ENCODE measurements at regions not wholly inside any gene's neighbourhood (a gene's known extent, or its start where the extent isn't known, plus 50 kb on each side); places are given as distances from the start of the nearest gene placed in this dataset.

- Histone ChIP-seq H3K4me3 (no peak overlapping the region), H3K9me3 (no peaks in the 10 kb centered on the region), H3K36me3 (no peaks in the 10 kb centered on the region), H3K4me1 (no peaks in the 10 kb centered on the region), H3K27me3 (no peaks in the 10 kb centered on the region), H3K27ac (no peak overlapping the region)
- intact Hi-C loops (cut with DNase I; ENCODE audit: low total_unique reads) = loop anchor here (5.0 kb wide), 1 partner anchor 184 kb away; no protein-coding TSS in a partner anchor
- peak; percentile 28 to 65 for DNase-seq
- TF ChIP-seq CTCF (IDR thresholded peaks at IDR 0.05) = no peak
Observed at GRCh38 chr11:21625982-21626381, 566.9 kb upstream of the ANO5 start.

GRCh38 chr11:21628641-21629040, 564.2 kb upstream of the ANO5 start:
- Histone ChIP-seq H3K4me1 (no peaks in the 10 kb centered on the region), H3K27me3 (no peaks in the 10 kb centered on the region), H3K4me3 (no peak overlapping the region), H3K36me3 (no peaks in the 10 kb centered on the region), H3K27ac (no peak overlapping the region), H3K9me3 (no peaks in the 10 kb centered on the region)
- DNase-seq = no peak
- no peak for TF ChIP-seq CTCF (IDR thresholded peaks at IDR 0.05)
- intact Hi-C loops (cut with DNase I; ENCODE audit: low total_unique reads) = loop anchor here (5.0 kb wide), 1 partner anchor 186 kb away; no protein-coding TSS in a partner anchor

GRCh38 chr11:21630934-21631478, 561.9 kb upstream of the ANO5 start:
- Histone ChIP-seq H3K27me3 (no peaks in the 10 kb centered on the region), H3K27ac (no peak overlapping the region), H3K36me3 (no peaks in the 10 kb centered on the region), H3K4me1 (no peaks in the 10 kb centered on the region), H3K9me3 (no peaks in the 10 kb centered on the region), H3K4me3 (no peak overlapping the region)
- intact Hi-C loops (cut with DNase I; ENCODE audit: low total_unique reads) = no loop called here
- no peak for DNase-seq
- TF ChIP-seq CTCF (IDR thresholded peaks at IDR 0.05) = no peak

- Histone ChIP-seq H3K9me3 (no peaks in the 10 kb centered on the region), H3K27me3 (no peaks in the 10 kb centered on the region), H3K36me3 (no peaks in the 10 kb centered on the region), H3K4me3 (no peak overlapping the region), H3K27ac (no peak overlapping the region), H3K4me1 (no peaks in the 10 kb centered on the region)
- intact Hi-C loops (cut with DNase I; ENCODE audit: low total_unique reads) = no loop called here
- no peak for TF ChIP-seq CTCF (IDR thresholded peaks at IDR 0.05)
- no peak for DNase-seq
Observed at GRCh38 chr11:21631991-21632390, 560.9 kb upstream of the ANO5 start.

GRCh38 chr11:21634491-21634890, 558.4 kb upstream of the ANO5 start:
- TF ChIP-seq CTCF (IDR thresholded peaks at IDR 0.05) = no peak
- no peaks in the 10 kb centered on the region for H3K4me1 ChIP-seq
- intact Hi-C loops (cut with DNase I; ENCODE audit: low total_unique reads) = no loop called here
- no peak for DNase-seq
- H3K4me3 ChIP-seq = no peak overlapping the region
- no peaks in the 10 kb centered on the region for H3K36me3 ChIP-seq
- no peaks in the 10 kb centered on the region for H3K27me3 ChIP-seq
- H3K27ac ChIP-seq = no peak overlapping the region
- H3K9me3 ChIP-seq = no peaks in the 10 kb centered on the region

DNA sequence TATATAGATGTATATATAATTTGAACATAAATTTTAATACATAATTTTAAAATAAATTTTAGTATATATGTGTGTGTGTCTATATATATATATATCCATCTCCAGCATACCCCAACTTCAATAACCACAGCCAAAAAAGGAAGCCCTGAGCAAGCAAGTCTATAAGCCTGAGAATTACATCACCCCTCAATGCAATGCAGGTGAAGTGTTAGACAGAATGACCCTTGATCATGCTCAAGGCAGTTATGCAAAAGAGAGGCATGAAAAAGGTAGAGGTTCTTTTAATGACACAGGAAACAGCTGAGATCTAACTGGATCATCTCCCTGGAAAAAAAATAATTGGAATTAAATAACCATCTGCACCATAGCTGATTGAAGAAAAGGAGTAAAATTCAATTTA, 557.9 kb upstream of the ANO5 start:
- Histone ChIP-seq H3K36me3 (no peaks in the 10 kb centered on the region), H3K27ac (no peak overlapping the region), H3K4me3 (no peak overlapping the region), H3K4me1 (no peaks in the 10 kb centered on the region), H3K9me3 (no peaks in the 10 kb centered on the region), H3K27me3 (no peaks in the 10 kb centered on the region)
- TF ChIP-seq CTCF (IDR thresholded peaks at IDR 0.05) = no peak
- no peak for DNase-seq
- intact Hi-C loops (cut with DNase I; ENCODE audit: low total_unique reads) = no loop called here

All from tibial artery (tissue), 4 donors.